ENCODE measurements at regions not wholly inside any gene's neighbourhood (a gene's known extent, or its start where the extent isn't known, plus 50 kb on each side); places are given as distances from the start of the nearest gene placed in this dataset.

DNA sequence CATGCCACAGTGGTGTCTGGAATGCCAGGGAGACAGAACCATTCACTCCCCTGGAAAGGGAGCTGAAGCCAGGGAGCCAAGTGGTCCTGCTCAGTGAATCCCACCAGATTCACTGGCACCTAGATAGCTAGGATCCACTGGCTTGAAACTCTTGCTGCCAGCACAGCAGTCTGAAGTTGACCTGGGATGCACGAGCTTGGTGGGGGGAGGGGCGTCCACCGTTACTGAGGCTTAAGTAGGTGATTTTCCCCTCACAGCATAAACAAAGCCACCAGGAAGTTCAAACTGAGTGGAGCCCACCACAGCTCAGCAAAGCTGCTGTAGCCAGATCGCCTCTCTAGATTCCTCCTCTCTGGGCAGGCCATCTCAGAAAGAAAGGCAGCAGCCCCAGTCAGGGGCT is 413.3 kb downstream of the PRDM5 start:
- Histone ChIP-seq H3K27me3 (ENCODE audit: control insufficient read depth in 2 of 2, insufficient read depth in 1 of 2, low read length in 1 of 2) (no peaks in the 10 kb centered on the region), H3K36me3 (ENCODE audit: control insufficient read depth in 2 of 2, insufficient read depth in 2 of 2, low read length in 1 of 2) (no peaks in the 10 kb centered on the region)
- WGBS: 47% methylated on average over 4 of the region's 4 CpGs

DNA sequence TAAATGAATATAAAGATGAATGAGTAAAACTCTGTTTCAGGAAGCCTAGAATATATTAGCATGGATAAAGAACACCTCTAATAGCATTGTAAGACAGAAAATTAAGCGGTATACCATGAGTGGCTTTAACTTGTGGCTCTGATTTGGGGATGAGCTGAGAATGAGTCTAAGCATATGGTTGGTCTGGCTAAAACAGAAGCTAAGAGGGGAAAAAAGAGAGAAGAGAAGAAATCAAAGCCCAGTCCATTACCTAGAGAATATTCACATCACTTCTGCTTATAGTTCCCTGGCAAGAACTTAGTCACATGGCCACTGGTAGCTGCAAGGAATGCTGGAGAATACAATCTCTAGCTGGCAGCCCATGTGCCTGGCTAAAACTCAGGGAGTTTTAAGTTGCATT is 414.5 kb downstream of the PRDM5 start:
- Histone ChIP-seq H3K9me3 (ENCODE audit: control insufficient read depth in 2 of 2, insufficient read depth in 1 of 2, low read length in 1 of 2) (no peaks in the 10 kb centered on the region), H3K27ac (ENCODE audit: low read depth in 1 of 2, low read length in 1 of 2) (no peak overlapping the region), H3K4me3 (ENCODE audit: low read length in 2 of 2) (no peak overlapping the region), H3K36me3 (ENCODE audit: control insufficient read depth in 2 of 2, insufficient read depth in 2 of 2, low read length in 1 of 2) (no peaks in the 10 kb centered on the region), H3K27me3 (ENCODE audit: control insufficient read depth in 2 of 2, insufficient read depth in 1 of 2, low read length in 1 of 2) (no peaks in the 10 kb centered on the region), H3K4me1 (ENCODE audit: control insufficient read depth in 2 of 2, insufficient read depth in 2 of 2, low read length in 2 of 2) (no peaks in the 10 kb centered on the region)
- 100% methylated on average over 1 of the region's 1 CpG for WGBS
- DNase-seq (ENCODE audit: low read depth in 6 of 9, low spot score in 9 of 9): no peak

More for the DNA sequence above, 413.3 kb downstream of the PRDM5 start:
- Histone ChIP-seq H3K9me3 (ENCODE audit: control insufficient read depth in 2 of 2, insufficient read depth in 1 of 2, low read length in 1 of 2) (no peaks in the 10 kb centered on the region), H3K4me1 (ENCODE audit: control insufficient read depth in 2 of 2, insufficient read depth in 2 of 2, low read length in 2 of 2) (no peaks in the 10 kb centered on the region), H3K4me3 (ENCODE audit: low read length in 2 of 2) (no peak overlapping the region), H3K27ac (ENCODE audit: low read depth in 1 of 2, low read length in 1 of 2) (no peak overlapping the region)
- DNase-seq (ENCODE audit: low read depth in 6 of 9, low spot score in 9 of 9): no peak

DNA sequence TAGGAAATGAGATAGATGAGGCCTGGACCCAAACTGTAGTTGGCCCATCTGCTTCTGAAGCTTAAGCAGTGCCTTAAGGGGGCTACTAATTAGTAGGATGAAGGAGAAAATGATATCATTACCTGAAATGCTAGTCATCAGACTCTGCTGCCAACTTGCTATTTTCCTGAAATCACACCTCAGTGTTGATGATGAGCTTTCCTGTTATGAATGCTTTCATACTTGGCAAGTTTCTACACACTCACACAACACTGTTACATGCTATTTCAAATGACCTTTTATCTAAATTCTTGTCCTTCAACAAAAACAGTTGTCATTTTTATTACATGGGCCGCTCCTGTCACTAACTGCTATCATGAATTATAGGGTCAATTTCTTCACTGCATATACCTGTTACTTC is 416.0 kb downstream of the PRDM5 start:
- DNase-seq (ENCODE audit: low read depth in 6 of 9, low spot score in 9 of 9): no peak
- no peak overlapping the region for H3K4me3 ChIP-seq (ENCODE audit: low read length in 2 of 2)
- no peaks in the 10 kb centered on the region for H3K4me1 ChIP-seq (ENCODE audit: control insufficient read depth in 2 of 2, insufficient read depth in 2 of 2, low read length in 2 of 2)
- no peaks in the 10 kb centered on the region for H3K36me3 ChIP-seq (ENCODE audit: control insufficient read depth in 2 of 2, insufficient read depth in 2 of 2, low read length in 1 of 2)
- no peaks in the 10 kb centered on the region for H3K9me3 ChIP-seq (ENCODE audit: control insufficient read depth in 2 of 2, insufficient read depth in 1 of 2, low read length in 1 of 2)
- WGBS: 97% methylated on average over 1 of the region's 1 CpG
- no peaks in the 10 kb centered on the region for H3K27me3 ChIP-seq (ENCODE audit: control insufficient read depth in 2 of 2, insufficient read depth in 1 of 2, low read length in 1 of 2)
- no peak overlapping the region for H3K27ac ChIP-seq (ENCODE audit: low read depth in 1 of 2, low read length in 1 of 2)

DNA sequence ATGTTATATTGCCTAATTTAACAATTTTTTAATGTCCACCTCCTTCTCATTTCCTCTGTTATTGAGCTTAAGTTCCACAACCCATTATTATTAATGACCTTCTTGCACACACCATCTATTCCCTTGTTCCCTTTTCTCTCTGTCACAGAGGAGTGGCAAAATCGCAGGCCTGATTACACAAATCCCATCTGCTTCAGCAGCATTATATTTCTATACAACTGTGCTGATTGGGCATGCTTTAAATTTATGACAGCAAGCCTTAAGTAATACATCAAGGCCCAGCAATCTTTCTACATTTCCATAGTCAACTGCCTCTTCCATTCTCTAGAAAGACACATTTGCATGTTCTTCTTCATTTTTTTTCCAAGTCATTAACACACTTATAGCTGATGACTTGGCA is 423.8 kb downstream of the PRDM5 start:
- peaks cover 0 to 3% of the 10 kb centered on the region in 2 donors for H3K9me3 ChIP-seq (ENCODE audit: control insufficient read depth in 2 of 2, insufficient read depth in 1 of 2, low read length in 1 of 2)
- no peak overlapping the region for H3K4me3 ChIP-seq (ENCODE audit: low read length in 2 of 2)
- no peak for DNase-seq (ENCODE audit: low read depth in 6 of 9, low spot score in 9 of 9)
- no peaks in the 10 kb centered on the region for H3K4me1 ChIP-seq (ENCODE audit: control insufficient read depth in 2 of 2, insufficient read depth in 2 of 2, low read length in 2 of 2)
- H3K27ac ChIP-seq (ENCODE audit: low read depth in 1 of 2, low read length in 1 of 2): no peak overlapping the region
- H3K27me3 ChIP-seq (ENCODE audit: control insufficient read depth in 2 of 2, insufficient read depth in 1 of 2, low read length in 1 of 2): no peaks in the 10 kb centered on the region
- 79% methylated on average over 1 of the region's 1 CpG for WGBS
- H3K36me3 ChIP-seq (ENCODE audit: control insufficient read depth in 2 of 2, insufficient read depth in 2 of 2, low read length in 1 of 2): no peaks in the 10 kb centered on the region

DNA sequence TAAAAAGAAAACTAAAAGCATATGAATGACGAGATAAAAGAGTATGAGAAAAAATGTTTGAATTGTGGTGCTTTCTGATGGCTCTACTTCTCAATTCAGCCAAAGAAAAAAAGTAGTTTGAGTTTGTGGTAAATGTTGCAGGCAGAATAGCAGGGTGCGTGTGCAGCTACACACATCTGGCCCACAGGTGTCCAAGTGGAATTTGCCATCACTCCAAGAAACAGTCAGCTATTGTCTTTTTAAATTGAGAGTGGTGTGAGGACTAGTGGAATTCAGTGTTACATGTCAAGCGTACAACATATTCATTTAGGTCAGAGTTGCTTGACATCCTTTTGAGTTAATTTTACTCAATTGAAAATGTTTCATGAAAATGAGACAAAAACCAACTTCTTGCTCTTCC is 424.8 kb upstream of the MAD2L1 start:
- no peaks in the 10 kb centered on the region for H3K36me3 ChIP-seq (ENCODE audit: control insufficient read depth in 2 of 2, insufficient read depth in 2 of 2, low read length in 1 of 2)
- H3K4me1 ChIP-seq (ENCODE audit: control insufficient read depth in 2 of 2, insufficient read depth in 2 of 2, low read length in 2 of 2): no peaks in the 10 kb centered on the region
- H3K27me3 ChIP-seq (ENCODE audit: control insufficient read depth in 2 of 2, insufficient read depth in 1 of 2, low read length in 1 of 2): no peaks in the 10 kb centered on the region
- 93% methylated on average over 3 of the region's 3 CpGs for WGBS
- H3K4me3 ChIP-seq (ENCODE audit: low read length in 2 of 2): no peak overlapping the region
- H3K27ac ChIP-seq (ENCODE audit: low read depth in 1 of 2, low read length in 1 of 2): no peak overlapping the region
- H3K9me3 ChIP-seq (ENCODE audit: control insufficient read depth in 2 of 2, insufficient read depth in 1 of 2, low read length in 1 of 2): peaks cover 0 to 7% of the 10 kb centered on the region in 2 donors
- no peak for DNase-seq (ENCODE audit: low read depth in 6 of 9, low spot score in 9 of 9)

- no peak for DNase-seq (ENCODE audit: low read depth in 6 of 9, low spot score in 9 of 9)
- H3K36me3 ChIP-seq (ENCODE audit: control insufficient read depth in 2 of 2, insufficient read depth in 2 of 2, low read length in 1 of 2): no peaks in the 10 kb centered on the region
- H3K27me3 ChIP-seq (ENCODE audit: control insufficient read depth in 2 of 2, insufficient read depth in 1 of 2, low read length in 1 of 2): no peaks in the 10 kb centered on the region
- no peaks in the 10 kb centered on the region for H3K9me3 ChIP-seq (ENCODE audit: control insufficient read depth in 2 of 2, insufficient read depth in 1 of 2, low read length in 1 of 2)
- WGBS: 89% methylated on average over 3 of the region's 3 CpGs
- H3K27ac ChIP-seq (ENCODE audit: low read depth in 1 of 2, low read length in 1 of 2): no peak overlapping the region
- no peak overlapping the region for H3K4me3 ChIP-seq (ENCODE audit: low read length in 2 of 2)
- H3K4me1 ChIP-seq (ENCODE audit: control insufficient read depth in 2 of 2, insufficient read depth in 2 of 2, low read length in 2 of 2): no peaks in the 10 kb centered on the region
Measured at GRCh38 chr4:120481756-120482155, 415.1 kb upstream of the MAD2L1 start.

- Histone ChIP-seq H3K27ac (ENCODE audit: low read depth in 1 of 2, low read length in 1 of 2) (no peak overlapping the region), H3K36me3 (ENCODE audit: control insufficient read depth in 2 of 2, insufficient read depth in 2 of 2, low read length in 1 of 2) (no peaks in the 10 kb centered on the region), H3K9me3 (ENCODE audit: control insufficient read depth in 2 of 2, insufficient read depth in 1 of 2, low read length in 1 of 2) (no peaks in the 10 kb centered on the region), H3K4me3 (ENCODE audit: low read length in 2 of 2) (no peak overlapping the region), H3K4me1 (ENCODE audit: control insufficient read depth in 2 of 2, insufficient read depth in 2 of 2, low read length in 2 of 2) (no peaks in the 10 kb centered on the region), H3K27me3 (ENCODE audit: control insufficient read depth in 2 of 2, insufficient read depth in 1 of 2, low read length in 1 of 2) (no peaks in the 10 kb centered on the region)
- 96% methylated on average over 1 of the region's 1 CpG for WGBS
- DNase-seq (ENCODE audit: low read depth in 6 of 9, low spot score in 9 of 9): no peak
Measured at GRCh38 chr4:120472447-120473131, 405.9 kb upstream of the MAD2L1 start.

DNA sequence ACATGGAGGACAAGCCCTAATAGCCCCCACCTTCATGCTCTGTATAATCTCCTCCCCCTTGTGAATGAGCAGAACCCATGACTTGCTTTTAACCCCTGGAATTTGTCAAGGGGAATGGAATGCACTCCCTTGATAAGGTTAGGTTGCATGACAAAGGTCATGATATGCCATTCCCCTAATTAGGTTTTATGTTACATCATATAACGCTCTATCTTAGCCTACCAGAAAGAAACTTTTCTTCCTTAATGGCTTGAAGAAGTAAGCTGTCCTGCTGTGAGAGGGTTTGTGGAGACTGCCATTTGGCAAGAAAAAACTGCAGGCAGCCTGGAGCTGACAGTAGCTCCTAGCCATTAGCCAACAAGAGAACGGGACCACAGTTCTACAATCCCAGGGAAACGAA is 399.8 kb upstream of the MAD2L1 start:
- no peaks in the 10 kb centered on the region for H3K9me3 ChIP-seq (ENCODE audit: control insufficient read depth in 2 of 2, insufficient read depth in 1 of 2, low read length in 1 of 2)
- WGBS: 37% methylated on average over 3 of the region's 3 CpGs
- H3K27ac ChIP-seq (ENCODE audit: low read depth in 1 of 2, low read length in 1 of 2): no peak overlapping the region
- no peak for DNase-seq (ENCODE audit: low read depth in 6 of 9, low spot score in 9 of 9)
- no peak overlapping the region for H3K4me3 ChIP-seq (ENCODE audit: low read length in 2 of 2)
- H3K27me3 ChIP-seq (ENCODE audit: control insufficient read depth in 2 of 2, insufficient read depth in 1 of 2, low read length in 1 of 2): no peaks in the 10 kb centered on the region
- no peaks in the 10 kb centered on the region for H3K4me1 ChIP-seq (ENCODE audit: control insufficient read depth in 2 of 2, insufficient read depth in 2 of 2, low read length in 2 of 2)
- H3K36me3 ChIP-seq (ENCODE audit: control insufficient read depth in 2 of 2, insufficient read depth in 2 of 2, low read length in 1 of 2): no peaks in the 10 kb centered on the region

- H3K4me1 ChIP-seq (ENCODE audit: control insufficient read depth in 2 of 2, insufficient read depth in 2 of 2, low read length in 2 of 2): no peaks in the 10 kb centered on the region
- DNase-seq (ENCODE audit: low read depth in 6 of 9, low spot score in 9 of 9): no peak
- no peaks in the 10 kb centered on the region for H3K36me3 ChIP-seq (ENCODE audit: control insufficient read depth in 2 of 2, insufficient read depth in 2 of 2, low read length in 1 of 2)
- H3K9me3 ChIP-seq (ENCODE audit: control insufficient read depth in 2 of 2, insufficient read depth in 1 of 2, low read length in 1 of 2): no peaks in the 10 kb centered on the region
- H3K27ac ChIP-seq (ENCODE audit: low read depth in 1 of 2, low read length in 1 of 2): no peak overlapping the region
- no peak overlapping the region for H3K4me3 ChIP-seq (ENCODE audit: low read length in 2 of 2)
- no peaks in the 10 kb centered on the region for H3K27me3 ChIP-seq (ENCODE audit: control insufficient read depth in 2 of 2, insufficient read depth in 1 of 2, low read length in 1 of 2)
Measured at GRCh38 chr4:120454788-120455187, 388.1 kb upstream of the MAD2L1 start.

DNA sequence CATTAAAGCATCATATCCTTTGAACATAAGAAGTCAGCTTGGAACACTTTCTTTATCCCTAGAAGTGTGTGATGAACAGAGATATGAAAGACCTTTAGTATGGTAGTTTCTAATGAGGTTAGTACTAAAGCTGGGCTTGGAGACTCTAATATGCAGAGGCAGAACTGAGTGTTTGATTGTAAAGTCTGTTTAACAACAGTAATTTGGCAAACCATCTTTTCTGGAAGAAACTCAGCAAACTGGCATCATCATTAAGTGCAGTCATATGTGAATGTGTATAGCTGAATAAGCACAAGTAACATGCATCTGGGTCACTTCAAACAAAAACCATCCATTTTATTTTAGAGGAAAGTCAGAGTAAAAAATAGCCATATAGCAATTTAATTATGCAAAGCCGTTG is 385.9 kb upstream of the MAD2L1 start:
- 89% methylated on average over 1 of the region's 1 CpG for WGBS

More for the DNA sequence above, 385.9 kb upstream of the MAD2L1 start:
- H3K9me3 ChIP-seq (ENCODE audit: control insufficient read depth in 2 of 2, insufficient read depth in 1 of 2, low read length in 1 of 2): no peaks in the 10 kb centered on the region
- no peak overlapping the region for H3K4me3 ChIP-seq (ENCODE audit: low read length in 2 of 2)
- H3K27me3 ChIP-seq (ENCODE audit: control insufficient read depth in 2 of 2, insufficient read depth in 1 of 2, low read length in 1 of 2): no peaks in the 10 kb centered on the region
- no peak for DNase-seq (ENCODE audit: low read depth in 6 of 9, low spot score in 9 of 9)
- H3K27ac ChIP-seq (ENCODE audit: low read depth in 1 of 2, low read length in 1 of 2): no peak overlapping the region
- H3K4me1 ChIP-seq (ENCODE audit: control insufficient read depth in 2 of 2, insufficient read depth in 2 of 2, low read length in 2 of 2): no peaks in the 10 kb centered on the region
- no peaks in the 10 kb centered on the region for H3K36me3 ChIP-seq (ENCODE audit: control insufficient read depth in 2 of 2, insufficient read depth in 2 of 2, low read length in 1 of 2)
